ENCODE measurements at regions not wholly inside any gene's neighbourhood (a gene's known extent, or its start where the extent isn't known, plus 50 kb on each side); places are given as distances from the start of the nearest gene placed in this dataset.

DNA sequence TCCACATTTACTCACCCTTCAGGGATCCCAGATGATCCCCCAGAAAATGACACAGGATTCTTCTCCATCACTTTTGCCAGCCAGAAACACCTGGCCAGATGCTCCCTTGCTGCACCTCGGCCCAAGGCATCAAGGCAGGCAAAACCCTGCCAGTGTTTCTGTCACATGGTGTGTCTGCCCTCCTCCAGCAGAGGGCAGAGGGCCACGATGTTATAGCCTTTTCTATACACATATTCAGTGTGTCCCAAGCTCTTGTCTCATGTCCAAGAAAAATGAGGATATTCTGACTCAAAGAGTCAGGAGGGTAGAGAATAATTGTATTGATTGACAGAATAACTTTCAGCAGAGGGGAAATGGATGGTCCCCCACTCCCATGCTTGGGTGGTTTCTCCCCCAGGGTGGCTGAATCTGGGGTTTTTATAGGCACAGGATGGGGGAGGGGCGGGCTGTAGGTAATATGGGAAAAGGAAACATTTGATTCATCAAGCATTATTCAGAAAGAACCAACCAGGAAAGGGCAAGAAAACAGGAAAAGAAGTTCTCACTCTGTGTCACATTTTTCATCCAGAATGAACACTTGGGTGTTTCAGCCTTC, 933.9 kb downstream of the TRIB2 start:
- Histone ChIP-seq H3K4me3 (no peak overlapping the region), H3K9me3 (peaks cover 0 to 8% (median 0%) of the 10 kb centered on the region in 4 donors), H3K4me1 (no peaks in the 10 kb centered on the region), H3K36me3 (no peaks in the 10 kb centered on the region), H3K27ac (no peak overlapping the region), H3K27me3 (no peaks in the 10 kb centered on the region)
- TF ChIP-seq EP300 (IDR thresholded peaks at IDR 0.05) = no peak
- no peak for TF ChIP-seq POLR2A (IDR thresholded peaks at IDR 0.05)
- TF ChIP-seq, protein P1, sequence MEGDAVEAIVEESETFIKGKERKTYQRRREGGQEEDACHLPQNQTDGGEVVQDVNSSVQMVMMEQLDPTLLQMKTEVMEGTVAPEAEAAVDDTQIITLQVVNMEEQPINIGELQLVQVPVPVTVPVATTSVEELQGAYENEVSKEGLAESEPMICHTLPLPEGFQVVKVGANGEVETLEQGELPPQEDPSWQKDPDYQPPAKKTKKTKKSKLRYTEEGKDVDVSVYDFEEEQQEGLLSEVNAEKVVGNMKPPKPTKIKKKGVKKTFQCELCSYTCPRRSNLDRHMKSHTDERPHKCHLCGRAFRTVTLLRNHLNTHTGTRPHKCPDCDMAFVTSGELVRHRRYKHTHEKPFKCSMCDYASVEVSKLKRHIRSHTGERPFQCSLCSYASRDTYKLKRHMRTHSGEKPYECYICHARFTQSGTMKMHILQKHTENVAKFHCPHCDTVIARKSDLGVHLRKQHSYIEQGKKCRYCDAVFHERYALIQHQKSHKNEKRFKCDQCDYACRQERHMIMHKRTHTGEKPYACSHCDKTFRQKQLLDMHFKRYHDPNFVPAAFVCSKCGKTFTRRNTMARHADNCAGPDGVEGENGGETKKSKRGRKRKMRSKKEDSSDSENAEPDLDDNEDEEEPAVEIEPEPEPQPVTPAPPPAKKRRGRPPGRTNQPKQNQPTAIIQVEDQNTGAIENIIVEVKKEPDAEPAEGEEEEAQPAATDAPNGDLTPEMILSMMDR (IDR thresholded peaks at IDR 0.05) = no peak
- DNase-seq (ENCODE audit: low spot score in 2 of 2) = no peak
- 68 to 73% methylated on average over 3 of the region's 3 CpGs for WGBS, 2 donors

DNA sequence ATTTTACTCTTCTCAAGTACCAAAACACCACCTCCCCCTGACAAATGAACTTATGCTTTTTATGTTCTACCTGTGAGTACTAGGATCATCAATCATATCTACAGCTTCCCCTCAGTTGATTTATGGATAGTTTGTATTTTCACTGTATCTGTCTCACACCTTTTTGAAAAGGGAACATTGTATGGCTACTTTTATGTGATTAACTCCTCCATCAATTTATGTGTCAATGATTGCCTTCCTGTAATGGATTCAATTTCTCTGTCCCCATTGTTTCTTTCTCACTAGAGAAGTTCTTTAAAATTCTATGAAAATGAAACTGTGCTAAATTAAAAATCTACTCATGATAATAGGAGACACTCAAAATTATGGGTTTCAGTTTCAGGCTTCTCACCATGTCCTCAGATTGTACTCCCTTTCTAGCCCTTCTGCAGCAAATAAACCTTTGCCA, 935.0 kb downstream of the TRIB2 start:
- TF ChIP-seq EP300 (IDR thresholded peaks at IDR 0.05) (no peak), POLR2A (IDR thresholded peaks at IDR 0.05) (no peak)
- TF ChIP-seq, protein P1 (IDR thresholded peaks at IDR 0.05) = no peak

DNA sequence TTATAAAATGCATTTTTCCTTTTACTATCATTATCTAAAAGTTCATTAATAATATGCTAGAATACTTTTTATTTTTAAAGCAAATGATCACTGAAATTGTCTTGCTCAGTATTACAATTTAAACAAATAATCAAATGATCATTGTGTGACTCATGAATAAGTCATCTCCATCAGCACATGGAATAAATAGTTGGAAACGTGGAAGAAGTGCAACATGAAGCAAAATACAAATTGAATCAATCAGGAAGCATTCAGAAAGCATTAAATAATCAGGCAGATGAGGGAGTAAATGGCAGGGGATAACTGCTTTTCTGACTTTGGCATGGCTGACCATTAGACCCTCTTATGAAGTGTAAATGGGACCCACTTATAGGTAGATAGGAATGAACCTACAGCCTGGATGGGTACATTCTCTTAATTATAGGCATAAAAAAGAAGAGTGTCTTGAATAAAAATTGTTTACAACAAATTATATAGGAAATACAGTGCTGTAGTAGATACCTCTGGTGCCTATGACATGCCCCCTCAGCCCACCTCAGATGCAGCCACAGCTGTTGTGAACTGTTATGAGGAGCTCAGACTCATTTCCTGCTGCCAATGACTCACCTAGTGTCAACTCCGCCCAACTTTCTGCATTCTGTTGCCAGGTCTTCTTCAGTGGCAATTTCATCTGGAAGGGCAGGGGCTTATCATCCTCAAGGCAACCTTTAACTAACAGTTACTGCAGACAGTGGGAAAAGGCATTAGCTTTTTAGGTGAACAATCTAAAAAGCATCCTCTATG, 936.0 kb downstream of the TRIB2 start:
- Histone ChIP-seq H3K4me1 (no peaks in the 10 kb centered on the region), H3K36me3 (no peaks in the 10 kb centered on the region), H3K27me3 (no peaks in the 10 kb centered on the region), H3K9me3 (peaks cover 0 to 8% (median 0%) of the 10 kb centered on the region in 4 donors), H3K27ac (no peak overlapping the region), H3K4me3 (no peak overlapping the region)
- TF ChIP-seq, protein P1 (IDR thresholded peaks at IDR 0.05) = no peak
- no peak for TF ChIP-seq EP300 (IDR thresholded peaks at IDR 0.05)
- no peak for TF ChIP-seq POLR2A (IDR thresholded peaks at IDR 0.05)
- 55 to 65% methylated on average over 2 of the region's 2 CpGs for WGBS, 2 donors
- DNase-seq (ENCODE audit: low spot score in 2 of 2) = no peak

More for the DNA sequence above, 935.0 kb downstream of the TRIB2 start:
- DNase-seq (ENCODE audit: low spot score in 2 of 2) = no peak
- Histone ChIP-seq H3K36me3 (no peaks in the 10 kb centered on the region), H3K4me1 (no peaks in the 10 kb centered on the region), H3K27ac (no peak overlapping the region), H3K27me3 (no peaks in the 10 kb centered on the region), H3K4me3 (no peak overlapping the region), H3K9me3 (peaks cover 0 to 8% (median 0%) of the 10 kb centered on the region in 4 donors)

DNA sequence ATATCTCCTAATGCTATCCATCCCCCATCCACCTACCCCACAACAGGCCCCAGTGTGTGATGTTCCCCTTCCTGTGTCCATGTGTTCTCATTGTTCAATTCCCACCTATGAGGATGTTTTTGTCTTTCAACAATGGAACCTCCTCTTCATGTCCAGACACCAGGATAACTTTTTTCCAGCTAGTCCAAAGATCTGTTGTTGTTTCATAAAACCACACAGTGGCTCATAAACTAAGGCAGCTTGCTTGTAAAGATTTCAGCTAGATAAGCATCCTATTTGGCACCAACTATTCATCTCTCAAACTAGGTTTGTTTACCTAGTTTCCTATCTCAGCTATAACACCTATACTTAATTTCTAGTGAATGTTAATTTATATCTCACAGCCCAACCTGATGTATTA, 937.7 kb downstream of the TRIB2 start:
- Histone ChIP-seq H3K36me3 (no peaks in the 10 kb centered on the region), H3K4me1 (no peaks in the 10 kb centered on the region), H3K27me3 (no peaks in the 10 kb centered on the region), H3K27ac (no peak overlapping the region), H3K9me3 (peaks cover 0 to 8% (median 0%) of the 10 kb centered on the region in 4 donors), H3K4me3 (no peak overlapping the region)
- TF ChIP-seq POLR2A (IDR thresholded peaks at IDR 0.05) (no peak), EP300 (IDR thresholded peaks at IDR 0.05) (no peak)
- TF ChIP-seq, protein P1 (IDR thresholded peaks at IDR 0.05) = no peak
- no peak for DNase-seq (ENCODE audit: low spot score in 2 of 2)

DNA sequence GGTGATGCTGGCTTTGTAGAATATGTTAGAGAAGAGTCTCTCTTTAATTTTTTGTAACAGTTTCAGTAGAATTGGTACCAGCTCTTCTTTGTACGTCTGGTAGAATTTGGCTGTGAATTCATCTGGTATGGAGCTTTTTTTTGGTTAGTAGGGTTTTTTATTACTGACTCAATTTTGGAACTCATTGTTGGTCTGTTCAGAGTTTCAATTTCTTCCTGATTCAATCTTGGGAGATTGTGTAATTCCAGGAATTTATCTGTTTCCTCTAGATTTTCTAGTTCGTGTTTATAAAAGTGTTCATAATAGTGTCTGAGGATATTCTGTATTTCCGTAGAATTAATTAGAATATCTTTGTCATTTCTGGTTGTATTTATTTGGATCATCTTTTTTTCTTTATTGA, 943.5 kb downstream of the TRIB2 start:
- H3K27me3 ChIP-seq = no peaks in the 10 kb centered on the region
- 81 to 83% methylated on average over 3 of the region's 3 CpGs for WGBS, 2 donors
- H3K4me1 ChIP-seq = no peaks in the 10 kb centered on the region
- H3K27ac ChIP-seq = no peak overlapping the region
- no peaks in the 10 kb centered on the region for H3K9me3 ChIP-seq
- H3K4me3 ChIP-seq = no peak overlapping the region
- TF ChIP-seq EP300 (IDR thresholded peaks at IDR 0.05) (no peak), POLR2A (IDR thresholded peaks at IDR 0.05) (no peak)
- TF ChIP-seq, protein P1 (IDR thresholded peaks at IDR 0.05) = no peak
- no peak for DNase-seq (ENCODE audit: low spot score in 2 of 2)
- H3K36me3 ChIP-seq = no peaks in the 10 kb centered on the region

Data from tibial nerve (tissue), 4 donors.